ENCODE measurements at regions not wholly inside any gene's neighbourhood (a gene's known extent, or its start where the extent isn't known, plus 50 kb on each side); places are given as distances from the start of the nearest gene placed in this dataset.

- TF ChIP-seq EZH2phosphoT487 (IDR thresholded peaks at IDR 0.05; ENCODE audit: insufficient read depth, low read depth), result no peak
- no peak for TF ChIP-seq EZH2 (IDR thresholded peaks at IDR 0.05; ENCODE audit: insufficient read depth, poor library complexity, severe bottlenecking)
These were observed 204.9 kb upstream of the RASGRP1 start for GRCh38 chr15:38769492-38769891.
